DND-41 (cell line): ENCODE measurements at regions not wholly inside any gene's neighbourhood (a gene's known extent, or its start where the extent isn't known, plus 50 kb on each side); places are given as distances from the start of the nearest gene placed in this dataset.

Source experiments
- CTCF ChIP-seq: IDR thresholded peaks from 2 replicates; pipeline ENCODE4 v1.5.1; 2012; ENCODE audit warnings: borderline replicate concordance, low read length, moderate library complexity, mild to moderate bottlenecking; ENCODE audit not compliant: poor library complexity, severe bottlenecking; ENCODE audit errors: extremely low read depth
- EZH2 ChIP-seq: IDR thresholded peaks from 3 replicates; pipeline ENCODE4 v1.6.1; 2012; ENCODE audit warnings: borderline replicate concordance, low read depth, mild to moderate bottlenecking, moderate library complexity, low read length, inconsistent platforms; ENCODE audit not compliant: severe bottlenecking

GRCh38 chr3:101117465-101117864 lies 124.2 kb upstream of the ABI3BP start:
- no peak for TF ChIP-seq CTCF
- no peak for TF ChIP-seq EZH2
